ENCODE measurements at regions not wholly inside any gene's neighbourhood (a gene's known extent, or its start where the extent isn't known, plus 50 kb on each side); places are given as distances from the start of the nearest gene placed in this dataset.

DNA sequence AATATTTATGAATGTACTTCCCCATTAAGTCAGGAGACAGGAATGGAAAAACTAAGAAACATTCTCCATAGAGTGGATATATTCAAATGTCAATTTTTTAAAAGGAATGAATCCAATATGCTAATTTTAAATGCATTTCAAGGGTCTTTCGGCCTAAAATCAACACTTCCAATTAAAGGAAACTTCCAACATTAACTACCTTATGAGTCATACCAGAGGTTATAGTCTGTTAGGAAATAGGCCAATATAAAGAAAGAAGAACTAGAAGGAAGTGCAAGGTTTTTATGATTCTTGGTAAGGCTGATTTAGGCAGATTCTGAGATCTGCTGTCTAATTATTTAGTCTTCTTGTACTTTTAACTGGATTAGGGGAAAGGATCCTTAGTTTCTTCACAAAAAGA lies 260.1 kb upstream of the EDNRA start:
- intact Hi-C loops (cut with DNase I), result loop anchor here (10.0 kb wide), 3 partner anchors 94 to 554 kb away; no protein-coding TSS in a partner anchor

DNA sequence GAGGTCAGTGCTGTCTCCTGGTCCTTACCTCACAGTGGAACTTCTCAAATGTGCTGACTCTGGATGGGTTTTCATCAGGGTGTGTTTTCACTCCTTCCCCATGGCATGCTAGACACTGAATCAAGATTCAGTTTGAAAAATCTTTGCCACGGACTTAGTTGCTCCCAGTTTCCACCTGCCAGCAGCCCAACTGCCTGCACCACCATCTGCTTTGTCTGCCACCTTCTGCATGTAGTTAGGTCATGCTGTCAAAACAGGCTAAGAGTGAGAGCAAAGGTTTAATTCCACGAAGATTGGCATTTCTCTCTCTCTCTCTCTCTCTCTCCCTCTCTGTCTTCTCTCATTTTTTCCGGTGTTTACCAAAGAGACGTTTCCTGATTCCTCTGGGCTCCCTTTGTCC lies 258.0 kb upstream of the EDNRA start:
- H3K9me3 ChIP-seq, result no peaks in the 10 kb centered on the region
- peak overlapping the region in 1 of 2 donors; percentile 15 for H3K27ac ChIP-seq
- H3K4me1 ChIP-seq (replicated peaks), result no peaks in the 10 kb centered on the region
- no peak overlapping the region for H3K4me3 ChIP-seq
- no peak for TF ChIP-seq POLR2AphosphoS5 (IDR thresholded peaks at IDR 0.05)
- no peak for TF ChIP-seq POLR2A (IDR thresholded peaks at IDR 0.05)
- TF ChIP-seq, protein P1, sequence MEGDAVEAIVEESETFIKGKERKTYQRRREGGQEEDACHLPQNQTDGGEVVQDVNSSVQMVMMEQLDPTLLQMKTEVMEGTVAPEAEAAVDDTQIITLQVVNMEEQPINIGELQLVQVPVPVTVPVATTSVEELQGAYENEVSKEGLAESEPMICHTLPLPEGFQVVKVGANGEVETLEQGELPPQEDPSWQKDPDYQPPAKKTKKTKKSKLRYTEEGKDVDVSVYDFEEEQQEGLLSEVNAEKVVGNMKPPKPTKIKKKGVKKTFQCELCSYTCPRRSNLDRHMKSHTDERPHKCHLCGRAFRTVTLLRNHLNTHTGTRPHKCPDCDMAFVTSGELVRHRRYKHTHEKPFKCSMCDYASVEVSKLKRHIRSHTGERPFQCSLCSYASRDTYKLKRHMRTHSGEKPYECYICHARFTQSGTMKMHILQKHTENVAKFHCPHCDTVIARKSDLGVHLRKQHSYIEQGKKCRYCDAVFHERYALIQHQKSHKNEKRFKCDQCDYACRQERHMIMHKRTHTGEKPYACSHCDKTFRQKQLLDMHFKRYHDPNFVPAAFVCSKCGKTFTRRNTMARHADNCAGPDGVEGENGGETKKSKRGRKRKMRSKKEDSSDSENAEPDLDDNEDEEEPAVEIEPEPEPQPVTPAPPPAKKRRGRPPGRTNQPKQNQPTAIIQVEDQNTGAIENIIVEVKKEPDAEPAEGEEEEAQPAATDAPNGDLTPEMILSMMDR (IDR thresholded peaks at IDR 0.05), result no peak
- DNase-seq (ENCODE audit: low spot score), result no peak
- intact Hi-C loops (cut with DNase I), result loop anchor here (10.0 kb wide), 3 partner anchors 92 to 552 kb away; no protein-coding TSS in a partner anchor
- no peaks in the 10 kb centered on the region for H3K36me3 ChIP-seq
- no peaks in the 10 kb centered on the region for H3K27me3 ChIP-seq (replicated peaks; ENCODE audit: insufficient read depth)
- 53% methylated on average over 4 of the region's 4 CpGs for WGBS

More for the DNA sequence above, 260.1 kb upstream of the EDNRA start:
- no peaks in the 10 kb centered on the region for H3K27me3 ChIP-seq (replicated peaks; ENCODE audit: insufficient read depth)
- WGBS, result 25% methylated on average over 1 of the region's 1 CpG
- H3K4me3 ChIP-seq, result no peak overlapping the region
- TF ChIP-seq POLR2A (IDR thresholded peaks at IDR 0.05) (no peak), POLR2AphosphoS5 (IDR thresholded peaks at IDR 0.05) (no peak)
- no peaks in the 10 kb centered on the region for H3K9me3 ChIP-seq
- DNase-seq (ENCODE audit: low spot score), result no peak
- no peak overlapping the region for H3K27ac ChIP-seq
- no peaks in the 10 kb centered on the region for H3K4me1 ChIP-seq (replicated peaks)
- H3K36me3 ChIP-seq, result no peaks in the 10 kb centered on the region

DNA sequence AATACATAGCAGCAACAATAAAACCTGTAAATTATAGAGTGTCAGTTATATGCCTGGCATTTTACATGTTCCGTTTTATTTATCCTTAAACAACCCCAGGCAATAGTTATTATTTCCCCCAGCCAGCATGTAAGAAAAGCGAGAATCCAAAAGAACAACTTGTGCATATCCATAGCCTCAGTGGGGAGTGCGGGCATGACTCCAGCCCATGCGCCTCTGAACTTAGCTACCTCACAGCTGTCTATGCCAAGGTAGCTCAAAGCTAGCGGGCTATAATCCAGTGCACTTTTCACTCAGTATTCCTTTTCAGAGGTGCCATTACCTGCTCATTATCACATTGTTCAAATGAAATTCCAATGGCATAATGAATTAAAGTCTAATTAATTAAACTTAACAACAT lies 257.3 kb upstream of the EDNRA start:
- H3K27me3 ChIP-seq (replicated peaks; ENCODE audit: insufficient read depth), result no peaks in the 10 kb centered on the region
- DNase-seq (ENCODE audit: low spot score), result peak; percentile 42
- no peak overlapping the region for H3K4me3 ChIP-seq
- TF ChIP-seq POLR2AphosphoS5 (IDR thresholded peaks at IDR 0.05) (no peak), POLR2A (IDR thresholded peaks at IDR 0.05) (no peak)
- TF ChIP-seq, protein P1 (IDR thresholded peaks at IDR 0.05), result no peak
- no peak overlapping the region for H3K27ac ChIP-seq
- WGBS, result 24% methylated on average over 5 of the region's 5 CpGs
- intact Hi-C loops (cut with DNase I), result loop anchor here (10.0 kb wide), 3 partner anchors 91 to 551 kb away; no protein-coding TSS in a partner anchor
- H3K4me1 ChIP-seq (replicated peaks), result no peaks in the 10 kb centered on the region
- H3K9me3 ChIP-seq, result no peaks in the 10 kb centered on the region
- no peaks in the 10 kb centered on the region for H3K36me3 ChIP-seq

DNA sequence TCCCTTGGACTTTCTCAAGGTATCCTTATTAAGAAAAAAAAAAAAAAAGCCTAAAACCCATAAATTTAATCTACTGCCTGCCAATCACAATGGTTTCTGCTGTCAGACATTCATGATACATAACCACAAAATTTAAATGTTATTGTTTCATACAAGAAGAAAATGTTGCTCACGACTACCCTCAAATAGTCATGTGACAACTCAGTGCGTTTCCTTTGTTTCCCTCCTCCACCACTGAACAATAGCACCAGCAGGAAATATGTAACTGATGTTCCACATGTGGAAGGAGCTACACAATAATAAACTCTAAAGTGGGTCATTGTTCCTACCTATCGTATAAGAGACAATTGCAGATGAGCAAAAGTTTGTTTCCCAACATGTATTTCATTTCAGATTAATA lies 244.1 kb upstream of the EDNRA start:
- Histone ChIP-seq H3K9me3 (no peaks in the 10 kb centered on the region), H3K36me3 (no peaks in the 10 kb centered on the region), H3K4me1 (replicated peaks) (no peaks in the 10 kb centered on the region), H3K27me3 (replicated peaks; ENCODE audit: insufficient read depth) (no peaks in the 10 kb centered on the region), H3K4me3 (no peak overlapping the region), H3K27ac (no peak overlapping the region)
- WGBS, result 81% methylated on average over 3 of the region's 3 CpGs
- no peak for DNase-seq (ENCODE audit: low spot score)
- TF ChIP-seq POLR2AphosphoS5 (IDR thresholded peaks at IDR 0.05) (no peak), POLR2A (IDR thresholded peaks at IDR 0.05) (no peak)
- TF ChIP-seq, protein P1 (IDR thresholded peaks at IDR 0.05), result no peak
- intact Hi-C loops (cut with DNase I), result no loop called here

DNA sequence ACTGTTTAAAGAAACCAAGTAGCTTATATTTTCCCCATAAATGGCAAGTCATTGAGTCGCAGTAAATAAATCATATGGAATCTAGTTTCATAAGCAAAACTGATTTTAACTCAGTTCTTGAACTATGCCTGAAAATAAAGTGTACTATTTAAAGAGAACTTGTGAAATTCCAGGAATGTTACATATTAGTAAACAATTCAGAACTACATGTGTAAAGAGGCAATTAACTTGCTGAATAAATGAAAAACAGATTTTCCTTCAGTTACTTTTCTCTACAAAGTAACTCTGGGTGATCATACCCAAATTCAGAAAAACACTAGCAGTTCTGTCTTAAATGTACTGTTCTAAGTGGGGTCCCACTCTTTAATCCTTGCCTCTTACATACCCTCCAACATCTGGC lies 236.1 kb upstream of the EDNRA start:
- WGBS, result 0% methylated on average over 1 of the region's 1 CpG
- TF ChIP-seq, protein P1 (IDR thresholded peaks at IDR 0.05), result no peak
- TF ChIP-seq POLR2A (IDR thresholded peaks at IDR 0.05) (no peak), POLR2AphosphoS5 (IDR thresholded peaks at IDR 0.05) (no peak)
- no peak for DNase-seq (ENCODE audit: low spot score)
- Histone ChIP-seq H3K4me3 (no peak overlapping the region), H3K36me3 (no peaks in the 10 kb centered on the region), H3K9me3 (no peaks in the 10 kb centered on the region), H3K4me1 (replicated peaks) (no peaks in the 10 kb centered on the region), H3K27me3 (replicated peaks; ENCODE audit: insufficient read depth) (no peaks in the 10 kb centered on the region), H3K27ac (no peak overlapping the region)
- intact Hi-C loops (cut with DNase I), result no loop called here

All from prostate gland (tissue), 2 donors.